GM10266 (cell line): ENCODE measurements at regions not wholly inside any gene's neighbourhood (a gene's known extent, or its start where the extent isn't known, plus 50 kb on each side); places are given as distances from the start of the nearest gene placed in this dataset.

Experiments used
- DNase-seq: peaks from one replicate; pipeline ENCODE4 v3.0.0; 2012; ENCODE audit errors: extremely low spot score
- CTCF ChIP-seq: IDR thresholded peaks from 2 replicates; pipeline ENCODE4 v1.5.1; 2012; ENCODE audit warnings: mild to moderate bottlenecking, low read depth; ENCODE audit not compliant: control insufficient read depth, insufficient read depth; ENCODE audit errors: missing control alignments

GRCh38 chr17:72282439-72283029, 161.7 kb downstream of the SOX9 start:
- no peak for TF ChIP-seq CTCF
- no peak for DNase-seq

- no peak for TF ChIP-seq CTCF
Observed at GRCh38 chr17:72284806-72285205, 164.0 kb downstream of the SOX9 start.

GRCh38 chr17:72287586-72287985, 166.8 kb downstream of the SOX9 start:
- TF ChIP-seq CTCF: no peak
- no peak for DNase-seq

More at GRCh38 chr17:72284806-72285205, 164.0 kb downstream of the SOX9 start:
- no peak for DNase-seq

- TF ChIP-seq CTCF: no peak
Observed at GRCh38 chr17:72294487-72294893, 173.7 kb downstream of the SOX9 start.

GRCh38 chr17:72295916-72296315, 175.1 kb downstream of the SOX9 start:
- no peak for TF ChIP-seq CTCF
- DNase-seq: no peak

More at GRCh38 chr17:72294487-72294893, 173.7 kb downstream of the SOX9 start:
- no peak for DNase-seq

GRCh38 chr17:72296456-72296855, 175.6 kb downstream of the SOX9 start:
- no peak for TF ChIP-seq CTCF
- DNase-seq: no peak

GRCh38 chr17:72297326-72298115, 176.7 kb downstream of the SOX9 start:
- DNase-seq: no peak
- no peak for TF ChIP-seq CTCF
